ENCODE measurements at regions not wholly inside any gene's neighbourhood (a gene's known extent, or its start where the extent isn't known, plus 50 kb on each side); places are given as distances from the start of the nearest gene placed in this dataset.

GRCh38 chr12:17759982-17760381, 330.0 kb downstream of the RERGL start (continued):
- TF ChIP-seq CHD7 (IDR thresholded peaks at IDR 0.05; ENCODE audit: insufficient replicate concordance, low read length) = no peak
- TF ChIP-seq KDM4A (IDR thresholded peaks at IDR 0.05; ENCODE audit: low read depth, low read length, severe bottlenecking) = no peak
- TF ChIP-seq CHD1 (IDR thresholded peaks at IDR 0.05; ENCODE audit: low read depth, low read length) = no peak
- TF ChIP-seq SAP30 (IDR thresholded peaks at IDR 0.05; ENCODE audit: insufficient read depth, insufficient replicate concordance, low read length) = no peak
- TF ChIP-seq TEAD4 (IDR thresholded peaks at IDR 0.05; ENCODE audit: low read depth, low read length) = no peak

All from H1 (cell line).